GM21576 (cell line): ENCODE measurements at regions not wholly inside any gene's neighbourhood (a gene's known extent, or its start where the extent isn't known, plus 50 kb on each side); places are given as distances from the start of the nearest gene placed in this dataset.
"Not testable (repeated sequence)": the region's sequence is repeated elsewhere in the genome, so short reads cannot be mapped to it uniquely, and the experiment has no call there.

Experiments
- ATAC-seq: cut with Tn5 transposase; IDR thresholded peaks from one replicate; pipeline ENCODE4 v1.9.1; 2021; ENCODE audit warnings: mild to moderate bottlenecking, moderate library complexity; ENCODE audit not compliant: unreplicated experiment

DNA sequence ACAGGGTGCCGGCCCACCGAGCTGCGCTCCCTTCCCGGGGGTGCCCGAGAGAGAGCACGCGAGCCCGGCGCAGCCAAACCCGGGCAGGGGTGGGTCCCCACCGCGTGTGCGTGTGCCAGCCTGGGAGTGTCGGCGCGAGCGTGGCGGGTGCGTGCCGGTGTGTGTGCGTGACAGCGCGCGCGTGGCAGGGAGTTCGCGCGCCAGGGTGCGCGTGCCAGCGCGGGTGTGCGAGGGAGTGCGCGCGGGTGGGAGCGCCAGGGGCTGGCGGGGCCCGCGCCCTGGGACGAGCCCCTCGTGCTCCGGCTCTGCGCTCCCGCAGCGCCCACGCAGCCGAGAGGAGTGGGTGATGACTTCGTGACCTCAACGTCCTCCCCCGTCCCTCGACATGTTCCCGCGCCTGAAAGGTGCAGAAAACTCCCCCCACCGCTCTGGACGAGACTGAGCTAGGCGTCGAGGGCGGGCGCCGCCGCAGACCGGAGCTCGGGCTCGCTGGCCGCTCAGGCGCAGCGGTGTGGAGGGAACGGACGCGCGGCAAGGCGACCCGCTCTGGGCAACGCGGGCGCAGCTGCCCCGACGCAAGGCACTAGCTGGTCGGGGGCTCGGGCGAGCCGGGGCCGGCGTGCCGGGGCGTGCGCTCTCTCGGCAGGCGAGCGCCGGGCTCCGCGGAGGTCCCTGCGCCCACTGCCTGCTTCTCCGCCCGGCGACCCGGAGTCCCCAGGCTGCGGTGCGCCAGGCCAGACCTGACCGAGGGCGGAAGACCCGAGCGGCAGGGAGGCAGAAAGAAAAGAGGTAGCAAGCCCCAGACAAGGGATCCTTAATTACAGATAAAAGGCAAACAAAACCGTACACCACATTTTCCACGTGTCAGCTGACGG is 582.8 kb downstream of the ZEB2 start:
- ATAC-seq = peak; percentile 71

DNA sequence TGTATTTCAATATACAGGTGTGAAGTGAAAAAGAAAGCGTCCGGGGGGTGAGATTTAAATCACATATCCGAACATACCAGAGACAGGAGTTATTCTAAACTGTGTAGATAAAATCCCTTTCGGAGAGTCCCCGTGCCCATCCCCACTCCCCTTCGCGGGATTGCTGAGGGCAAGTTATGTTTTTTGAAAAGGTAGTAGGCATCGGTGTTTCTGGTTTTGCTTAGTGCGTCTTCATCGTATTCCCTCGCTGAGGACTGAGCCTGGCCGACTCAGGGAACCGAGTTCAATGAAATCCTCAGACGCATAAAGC is 583.4 kb downstream of the ZEB2 start:
- no peak for ATAC-seq

DNA sequence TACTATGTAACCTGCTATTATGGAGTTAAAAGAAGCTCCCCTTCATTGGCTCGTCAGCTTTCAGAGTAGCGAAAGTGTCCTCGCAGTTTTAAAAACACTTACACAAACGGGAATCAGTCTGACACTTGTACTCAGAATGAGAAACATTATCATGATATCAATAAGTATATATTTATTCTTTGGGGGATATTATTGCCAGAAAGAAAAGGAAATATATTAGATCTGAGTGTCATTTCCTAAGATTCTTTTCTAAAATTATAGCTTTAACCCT is 584.5 kb downstream of the ZEB2 start:
- no peak for ATAC-seq

DNA sequence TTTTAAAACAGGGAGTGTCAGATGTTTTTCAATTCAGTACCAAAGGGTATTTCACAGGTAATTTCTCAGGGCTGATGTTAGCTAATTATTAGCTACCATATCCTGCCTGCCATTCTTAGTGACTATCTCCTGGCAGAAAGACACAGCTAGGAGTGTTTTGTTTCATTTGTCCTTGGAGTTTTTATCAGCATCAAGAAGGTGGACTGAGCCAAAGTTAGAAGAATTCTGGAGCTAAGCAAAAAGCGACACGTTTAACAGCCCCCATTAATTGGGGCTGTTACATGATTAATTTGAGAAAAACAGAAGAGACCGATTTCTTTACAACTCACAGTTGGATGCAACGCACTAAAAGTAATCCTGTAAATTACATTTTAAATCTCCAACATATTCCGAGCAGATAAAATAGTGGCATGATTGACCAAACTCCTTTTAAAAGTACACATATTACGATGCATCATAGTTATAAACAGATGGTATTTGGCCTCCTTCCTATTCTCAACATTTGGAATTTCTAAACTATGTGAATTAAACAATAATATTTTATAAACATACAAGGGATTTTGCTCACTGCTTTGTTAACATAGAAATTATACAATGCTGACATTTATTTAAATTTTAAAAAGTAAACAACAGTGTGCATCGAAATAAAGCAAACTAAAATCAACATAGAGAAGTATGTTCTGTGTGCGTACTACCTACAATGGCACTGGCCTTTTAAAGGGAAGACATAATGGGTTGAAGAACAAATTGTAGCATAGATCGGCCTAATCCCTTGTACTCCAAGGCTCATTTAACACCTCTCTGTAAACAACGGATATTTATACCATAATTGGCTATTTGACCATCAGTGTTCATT is 585.1 kb downstream of the ZEB2 start:
- no peak for ATAC-seq

DNA sequence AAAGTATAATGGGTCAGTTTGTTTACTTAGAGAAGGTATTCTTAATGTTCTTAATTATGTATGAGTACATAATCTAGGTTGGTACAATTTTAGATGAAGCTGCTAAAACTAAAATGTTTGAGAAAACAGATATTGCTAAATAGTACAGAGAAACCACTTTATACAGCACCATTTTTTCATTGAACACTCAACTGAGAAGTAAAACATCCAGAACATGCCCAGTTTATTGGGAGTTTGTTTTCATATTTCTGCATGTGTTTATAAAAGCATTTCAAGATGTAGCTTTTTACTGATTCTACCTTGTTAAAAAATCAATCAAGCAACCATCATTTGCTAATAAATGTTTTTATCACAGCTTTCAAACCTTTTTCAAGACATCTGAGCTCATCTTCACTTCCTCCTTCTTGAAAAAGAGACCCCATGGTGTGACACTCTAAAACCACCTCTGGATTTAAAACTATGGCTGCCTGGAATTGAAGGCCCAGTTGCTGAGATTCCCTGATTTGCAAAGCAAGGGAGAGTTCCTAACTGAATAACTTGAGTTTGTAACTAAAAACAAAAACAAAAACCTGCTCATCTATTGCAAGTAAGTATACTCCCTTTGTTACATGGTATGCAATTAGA is 585.9 kb downstream of the ZEB2 start:
- no peak for ATAC-seq

DNA sequence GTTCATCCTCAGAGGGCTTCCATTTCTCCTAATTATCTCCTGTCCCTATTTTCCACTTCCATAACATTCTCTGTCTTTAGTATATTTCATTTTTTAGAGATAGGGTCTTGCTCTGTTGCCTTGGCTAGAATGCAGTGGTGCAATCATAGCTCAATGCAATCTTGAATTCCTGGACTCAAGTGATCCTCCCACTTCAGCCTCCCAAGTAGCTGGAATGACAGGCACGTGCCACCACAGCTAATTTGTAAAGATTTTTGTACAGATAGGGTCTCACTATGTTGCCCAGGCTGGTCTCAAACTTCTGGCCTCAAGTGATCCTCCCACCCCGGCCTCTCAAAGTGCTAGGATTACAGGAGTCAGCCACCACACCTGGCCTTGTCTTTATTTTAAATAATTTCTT is 589.0 kb downstream of the ZEB2 start:
- no peak for ATAC-seq

DNA sequence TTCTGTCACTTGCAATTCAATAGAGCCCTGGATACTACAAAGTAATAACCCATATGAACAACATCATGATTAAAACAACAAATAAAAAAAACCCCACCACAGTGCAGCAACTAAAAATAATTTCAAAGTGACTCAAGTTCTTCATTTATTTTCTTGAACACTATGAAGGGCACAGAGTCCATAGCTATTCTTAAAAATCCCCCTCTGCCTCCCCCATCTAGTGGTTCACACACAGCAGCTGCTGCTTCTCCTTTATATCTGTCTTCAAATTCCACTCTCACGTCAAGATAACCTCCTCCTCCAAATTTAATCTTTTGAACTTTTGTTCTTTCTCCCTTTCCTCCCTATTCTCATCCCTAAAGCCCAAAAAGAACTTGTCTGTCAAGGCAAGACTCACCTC is 591.3 kb downstream of the ZEB2 start:
- no peak for ATAC-seq

DNA sequence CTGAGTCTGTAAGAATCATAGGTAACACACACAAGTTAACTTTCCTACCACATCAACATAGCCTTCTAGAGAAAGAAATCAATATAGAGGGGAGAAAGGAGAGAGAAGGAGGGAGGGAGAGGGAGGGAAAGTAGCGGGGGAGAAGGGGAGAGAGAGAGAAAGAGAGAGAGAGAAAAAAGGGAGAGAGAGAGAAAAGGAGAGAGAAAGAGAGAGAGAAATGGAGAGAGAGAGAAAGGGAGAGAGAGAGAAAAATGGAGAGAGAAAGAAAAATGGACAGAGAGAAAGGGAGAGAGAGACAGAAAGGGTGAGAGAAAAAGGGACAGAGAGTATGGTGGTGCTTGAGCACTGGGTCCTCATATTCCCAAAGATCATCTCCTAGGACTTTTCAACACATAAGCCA is 591.7 kb downstream of the ZEB2 start:
- no peak for ATAC-seq

DNA sequence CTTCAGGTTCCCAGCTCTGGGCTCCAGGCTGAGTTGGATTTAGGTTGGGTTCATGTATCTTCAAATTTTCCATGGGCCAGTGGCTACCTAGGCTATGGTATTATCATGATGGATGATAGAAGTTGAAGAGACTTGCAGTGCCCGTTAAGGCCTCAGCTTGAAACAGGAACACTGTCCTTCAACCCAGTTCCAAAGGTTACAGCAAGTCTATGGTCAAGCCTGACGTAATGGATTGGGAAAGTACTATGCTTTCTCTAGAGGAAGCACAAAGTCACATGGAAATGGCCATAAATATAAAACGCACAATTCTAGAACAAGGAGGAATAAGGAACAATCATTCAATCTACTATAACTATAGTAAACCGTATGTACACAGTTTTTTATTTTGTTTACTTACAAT is 593.2 kb downstream of the ZEB2 start:
- no peak for ATAC-seq

DNA sequence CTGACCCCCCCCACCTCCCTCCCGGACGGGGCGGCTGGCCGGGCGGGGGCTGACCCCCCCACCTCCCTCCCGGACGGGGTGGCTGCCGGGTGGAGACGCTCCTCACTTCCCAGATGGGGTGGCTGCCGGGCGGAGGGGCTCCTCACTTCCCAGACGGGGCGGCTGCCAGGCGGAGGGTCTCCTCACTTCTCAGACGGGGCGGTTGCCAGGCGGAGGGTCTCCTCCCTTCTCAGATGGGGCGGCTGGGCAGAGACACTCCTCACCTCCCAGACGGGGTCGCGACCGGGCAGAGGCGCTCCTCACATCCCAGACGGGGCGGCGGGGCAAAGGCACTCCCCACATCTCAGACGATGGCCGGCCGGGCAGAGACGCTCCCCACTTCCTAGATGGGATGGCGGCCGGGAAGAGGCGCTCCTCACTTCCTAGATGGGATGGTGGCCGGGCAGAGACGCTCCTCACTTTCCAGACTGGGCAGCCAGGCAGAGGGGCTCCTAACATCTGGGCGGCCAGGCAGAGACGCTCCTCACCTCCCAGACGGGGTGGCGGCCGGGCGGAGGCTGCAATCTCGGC is 597.6 kb downstream of the ZEB2 start:
- not testable (repeated sequence) for ATAC-seq

DNA sequence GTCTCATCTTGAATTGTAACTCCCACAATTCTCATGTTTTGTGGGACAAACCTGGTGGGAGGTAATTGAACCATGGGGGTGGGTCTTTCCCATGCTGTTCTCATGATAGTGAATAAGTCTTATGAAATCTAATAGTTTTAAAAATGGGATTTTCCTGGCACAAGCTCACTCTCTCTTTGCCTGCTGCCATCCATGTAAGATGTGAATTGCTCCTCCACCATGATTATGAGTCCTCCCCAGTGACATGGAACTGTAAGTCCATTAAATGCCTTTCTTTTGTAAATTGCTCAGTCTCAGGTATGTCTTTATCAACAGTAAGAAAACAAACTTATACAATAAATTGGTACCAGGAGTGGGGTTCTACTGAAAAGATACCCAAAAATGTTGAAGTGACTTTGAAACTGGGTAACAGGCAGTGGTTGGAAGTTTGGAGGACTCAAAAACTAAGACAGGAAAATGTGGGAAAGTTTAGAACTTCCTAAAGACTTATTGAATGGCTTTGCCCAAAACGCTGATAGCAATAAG is 601.4 kb downstream of the ZEB2 start:
- no peak for ATAC-seq

DNA sequence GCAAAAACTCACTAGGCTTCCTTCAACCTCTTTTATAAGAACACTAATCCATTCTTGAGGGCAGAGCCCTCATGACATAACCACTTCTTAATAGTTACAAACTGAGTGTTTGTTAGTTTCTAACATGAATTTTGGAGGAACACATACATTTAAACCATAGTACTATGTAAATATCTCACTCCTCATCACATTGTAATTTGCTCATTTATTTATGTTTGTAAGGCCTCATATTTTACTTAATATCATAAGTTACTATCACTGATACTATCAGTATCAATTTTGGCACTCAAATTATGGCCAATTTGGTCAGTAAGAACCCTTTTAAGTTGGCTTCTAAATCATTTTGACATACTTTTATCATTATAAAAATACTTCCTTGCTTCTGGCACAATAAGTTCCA is 603.1 kb downstream of the ZEB2 start:
- no peak for ATAC-seq

DNA sequence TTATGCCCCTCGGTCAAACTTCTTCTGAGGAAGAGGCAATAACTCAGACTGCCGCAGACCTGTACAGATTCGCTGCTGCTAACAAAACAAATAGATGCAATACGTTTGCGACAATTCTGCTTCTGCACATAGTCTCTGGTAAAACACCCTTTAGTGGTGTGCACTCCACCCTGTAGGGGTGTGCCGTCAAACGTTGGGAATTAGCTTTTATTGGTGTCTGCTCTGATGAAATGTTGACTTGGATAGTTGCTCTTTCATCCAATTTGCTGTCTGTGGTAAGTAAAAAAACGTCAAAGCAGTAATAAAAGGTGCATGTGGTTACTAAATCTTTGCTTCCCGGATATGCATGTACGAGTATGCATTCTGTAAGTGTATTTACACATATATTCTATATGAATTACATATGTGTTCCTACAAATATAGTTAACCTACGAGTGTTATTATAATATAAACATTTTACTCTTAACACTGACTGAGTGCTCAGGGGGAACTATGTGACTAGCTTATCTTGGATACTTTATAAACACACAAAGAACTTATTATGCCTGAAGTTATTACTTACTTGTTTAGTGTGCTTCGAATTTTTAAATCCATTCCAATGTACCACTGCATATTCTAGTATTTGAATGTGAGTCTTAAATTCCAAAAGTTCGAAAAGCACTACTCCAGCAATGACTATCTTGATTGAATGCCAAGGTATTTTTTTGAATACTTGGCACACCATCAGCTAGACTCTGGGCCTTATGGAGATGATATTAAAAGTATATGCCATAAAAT is 610.2 kb downstream of the ZEB2 start:
- ATAC-seq = no peak

DNA sequence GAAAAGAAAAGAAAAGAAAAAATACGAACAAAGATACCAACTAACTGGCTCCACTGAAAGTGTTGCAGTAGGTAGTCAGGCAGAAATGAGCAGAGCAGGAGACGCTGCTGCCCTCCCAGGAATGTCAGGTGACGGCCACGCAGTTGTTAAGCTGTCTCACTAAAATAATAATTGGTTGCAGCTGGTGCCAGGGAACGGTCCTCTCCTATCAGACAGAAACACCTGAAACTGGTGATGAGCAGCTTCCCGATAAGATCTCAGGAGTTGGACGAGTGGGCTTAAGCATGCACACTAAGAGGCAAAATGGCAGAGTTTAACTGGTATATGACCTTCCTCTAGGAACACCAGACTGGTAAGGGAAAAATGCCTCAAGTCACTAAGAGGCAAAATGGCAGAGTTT is 611.1 kb downstream of the ZEB2 start:
- no peak for ATAC-seq

DNA sequence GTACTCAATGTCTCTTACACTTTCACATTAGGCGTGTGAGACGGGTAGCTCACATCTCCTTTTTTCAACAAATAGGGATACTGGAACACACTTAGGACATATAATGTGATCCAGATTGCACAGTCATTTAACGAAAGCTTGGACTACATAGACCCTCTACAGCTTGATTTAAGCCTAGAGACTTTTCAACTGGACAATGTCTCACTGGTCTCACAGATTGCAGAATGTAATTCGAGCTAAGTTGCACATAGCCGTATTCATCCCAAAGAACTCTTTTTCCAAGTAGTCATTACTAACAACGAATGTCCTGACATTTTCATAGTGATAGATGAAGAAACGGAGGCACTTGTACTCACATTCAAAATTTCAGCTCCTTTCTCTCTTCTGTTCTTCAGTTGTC is 612.1 kb downstream of the ZEB2 start:
- ATAC-seq = no peak

DNA sequence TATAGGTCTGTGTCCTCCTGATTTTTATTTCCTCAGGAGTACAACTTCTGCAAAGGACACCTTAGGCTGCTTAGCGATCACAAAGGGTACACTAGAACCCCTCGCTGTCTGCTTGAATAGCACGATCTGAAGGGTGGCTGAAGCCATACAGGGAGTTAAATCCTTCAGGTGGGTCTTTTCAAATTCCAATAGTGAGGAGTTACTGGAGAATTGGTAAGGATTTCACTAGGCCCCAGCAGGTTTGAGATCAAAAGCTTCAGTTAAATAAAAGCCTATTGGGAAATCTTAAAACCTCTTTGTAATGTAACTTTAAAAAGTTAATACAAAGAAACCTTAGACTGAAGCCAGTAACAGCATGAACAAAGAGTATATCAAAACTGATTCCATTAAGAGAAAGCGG is 613.1 kb downstream of the ZEB2 start:
- no peak for ATAC-seq

DNA sequence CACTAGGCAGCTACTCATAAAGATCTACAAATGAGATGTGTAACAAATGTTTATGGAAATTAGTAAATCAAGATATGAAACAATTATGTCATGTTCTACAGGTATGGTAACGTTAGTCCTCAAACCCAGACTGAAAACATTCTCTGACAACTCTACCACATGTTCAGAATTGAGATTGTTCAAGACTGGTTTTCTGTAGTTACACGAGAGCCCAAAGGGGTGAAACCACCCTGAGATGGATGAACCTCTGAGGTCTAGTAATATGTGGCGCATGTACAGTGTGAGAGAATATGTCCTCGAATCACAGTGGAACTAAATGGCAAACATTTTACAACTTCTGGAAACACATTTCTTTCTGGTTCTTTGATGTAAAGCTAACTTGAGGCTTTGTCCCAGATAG is 614.3 kb downstream of the ZEB2 start:
- no peak for ATAC-seq

DNA sequence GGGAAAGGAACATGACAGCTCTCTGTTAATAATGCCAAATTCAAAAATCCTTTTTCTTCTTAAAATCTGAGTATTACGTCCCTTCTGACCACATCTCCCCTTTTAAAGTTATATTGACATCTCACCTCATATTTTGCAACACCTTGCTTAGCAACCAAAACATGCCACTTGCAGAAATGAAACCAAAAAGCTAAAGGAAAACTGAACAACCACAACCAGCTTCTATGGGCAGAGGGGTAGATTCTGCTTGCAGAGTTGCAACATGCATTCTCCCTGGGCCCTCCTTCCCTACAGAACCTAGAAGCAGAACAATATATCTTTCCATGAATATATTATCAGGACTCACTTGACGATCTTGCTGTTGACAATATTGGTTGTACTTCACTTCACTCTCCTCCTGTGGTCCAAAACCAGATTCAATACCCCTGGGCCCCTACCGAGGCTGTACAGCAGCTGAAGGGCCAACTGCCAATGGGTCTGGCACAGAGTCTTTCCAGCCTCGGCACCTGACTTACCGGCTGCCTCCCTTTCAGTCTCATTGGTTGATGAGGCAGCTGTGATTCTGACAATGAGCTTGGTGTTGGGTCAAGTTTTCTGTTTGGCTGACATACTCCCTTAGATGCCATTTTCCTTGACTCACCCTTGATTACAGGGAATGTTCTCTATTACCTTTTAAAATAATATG is 616.6 kb downstream of the ZEB2 start:
- ATAC-seq = no peak

DNA sequence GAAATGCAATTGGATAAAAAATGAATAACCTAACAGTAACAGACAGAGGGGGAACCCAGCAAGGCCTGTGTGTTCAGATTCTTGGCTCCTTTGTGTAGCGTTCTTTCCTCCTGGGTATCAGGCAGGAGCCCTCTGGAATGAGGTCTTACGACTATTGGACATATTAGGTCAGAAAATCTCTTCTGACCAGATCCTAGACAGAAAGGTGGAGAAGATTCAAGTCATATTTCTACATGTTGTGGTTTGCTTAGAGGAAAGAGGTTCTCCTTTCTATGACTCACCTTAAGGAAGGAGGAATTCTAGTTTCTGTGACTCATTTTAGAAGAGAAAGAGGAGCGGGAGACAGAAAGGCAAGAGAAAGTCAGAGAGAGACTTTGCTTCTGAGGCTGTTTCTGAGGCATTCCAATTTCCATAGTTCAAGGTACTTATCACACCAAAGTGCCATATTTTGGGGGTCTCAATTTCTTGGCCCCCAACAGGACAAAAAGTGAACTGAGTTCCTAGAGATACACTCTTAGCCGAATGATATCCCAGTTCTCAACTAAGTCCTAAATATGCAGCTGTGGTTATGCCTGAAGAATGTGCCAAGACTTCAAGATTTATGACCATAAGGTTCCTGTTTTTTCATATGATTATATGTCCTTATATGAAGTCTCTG is 618.6 kb downstream of the ZEB2 start:
- ATAC-seq = no peak

DNA sequence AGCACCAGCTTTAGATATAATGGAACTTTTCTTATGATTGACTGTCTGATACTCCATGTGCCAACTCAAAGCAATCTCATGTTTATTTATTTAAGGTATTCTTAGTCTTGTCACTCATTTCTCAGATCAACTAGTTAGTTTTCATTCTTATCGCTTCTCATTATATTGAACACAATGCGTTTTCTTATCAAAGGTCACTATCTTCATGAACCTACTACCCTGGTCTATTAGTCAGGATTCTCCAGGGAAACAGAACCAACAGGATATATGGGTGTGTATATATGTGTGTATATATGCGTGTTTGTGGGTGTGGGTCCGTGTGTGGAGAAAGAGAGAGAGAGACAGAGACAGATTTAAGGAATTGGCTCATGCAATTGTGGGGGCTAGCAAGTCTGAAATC is 619.9 kb downstream of the ZEB2 start:
- no peak for ATAC-seq
